HG02981 (cell line): ENCODE measurements at regions not wholly inside any gene's neighbourhood (a gene's known extent, or its start where the extent isn't known, plus 50 kb on each side); places are given as distances from the start of the nearest gene placed in this dataset.

Source experiments
- ATAC-seq: cut with Tn5 transposase; IDR thresholded peaks from one replicate; pipeline ENCODE4 v1.9.1; 2021; ENCODE audit warnings: mild to moderate bottlenecking, moderate library complexity; ENCODE audit not compliant: unreplicated experiment

GRCh38 chr1:58908561-58909560, 125.0 kb upstream of the JUN start:
- ATAC-seq: no peak

GRCh38 chr1:58909914-58910681, 126.3 kb upstream of the JUN start:
- no peak for ATAC-seq

- ATAC-seq: no peak
These were observed 128.1 kb upstream of the JUN start for GRCh38 chr1:58911841-58912499.

GRCh38 chr1:58914925-58915324, 131.1 kb upstream of the JUN start:
- ATAC-seq: no peak

- no peak for ATAC-seq
These were observed 133.6 kb upstream of the JUN start for GRCh38 chr1:58917436-58917835.

GRCh38 chr1:58919226-58919958, 135.5 kb upstream of the JUN start:
- ATAC-seq: no peak

- no peak for ATAC-seq
These were observed 136.1 kb upstream of the JUN start for GRCh38 chr1:58919959-58920321.

GRCh38 chr1:58921342-58921741, 137.5 kb upstream of the JUN start:
- no peak for ATAC-seq

GRCh38 chr1:58921751-58922150, 137.9 kb upstream of the JUN start:
- no peak for ATAC-seq

GRCh38 chr1:58922302-58923089, 138.6 kb upstream of the JUN start:
- peak; percentile 94 for ATAC-seq

- no peak for ATAC-seq
These were observed 139.2 kb upstream of the JUN start for GRCh38 chr1:58923090-58923470.

- no peak for ATAC-seq
These were observed 140.2 kb upstream of the JUN start for GRCh38 chr1:58924016-58924565.

GRCh38 chr1:58924821-58925220, 141.0 kb upstream of the JUN start:
- ATAC-seq: no peak

- ATAC-seq: no peak
These were observed 141.4 kb upstream of the JUN start for GRCh38 chr1:58925247-58925646.

- no peak for ATAC-seq
These were observed 142.3 kb upstream of the JUN start for GRCh38 chr1:58926152-58926551.

GRCh38 chr1:58927041-58927721, 143.3 kb upstream of the JUN start:
- ATAC-seq: no peak

- ATAC-seq: no peak
These were observed 143.9 kb upstream of the JUN start for GRCh38 chr1:58927722-58928085.

GRCh38 chr1:58928514-58928913, 144.7 kb upstream of the JUN start:
- no peak for ATAC-seq

- no peak for ATAC-seq
These were observed 146.0 kb upstream of the JUN start for GRCh38 chr1:58929671-58930325.
